GM19043 (cell line): ENCODE measurements at regions not wholly inside any gene's neighbourhood (a gene's known extent, or its start where the extent isn't known, plus 50 kb on each side); places are given as distances from the start of the nearest gene placed in this dataset.
"Not testable (repeated sequence)": the region's sequence is repeated elsewhere in the genome, so short reads cannot be mapped to it uniquely, and the experiment has no call there.

Experiments used
- ATAC-seq: cut with Tn5 transposase; IDR thresholded peaks from one replicate; pipeline ENCODE4 v1.9.1; 2021; ENCODE audit warnings: low read depth; ENCODE audit not compliant: unreplicated experiment

DNA sequence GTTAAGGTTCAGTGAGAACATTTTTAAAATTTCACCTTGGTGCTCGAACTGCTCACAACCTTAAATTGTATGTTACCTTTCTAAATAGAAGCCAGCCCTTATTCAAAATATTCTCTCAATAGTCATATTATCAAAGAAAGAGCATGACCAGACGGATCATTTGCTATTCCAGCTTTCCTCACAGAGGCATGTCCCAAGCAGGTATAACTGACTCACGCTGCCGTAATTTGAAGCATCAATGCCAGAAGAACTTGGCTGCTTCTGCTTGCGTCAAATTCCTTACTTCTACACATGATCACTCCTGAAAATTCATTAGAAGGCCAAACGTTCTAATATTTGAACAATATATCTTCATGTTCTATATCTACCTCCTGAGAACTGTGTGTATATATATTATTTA lies 69.5 kb upstream of the VGLL4 start:
- ATAC-seq: no peak

DNA sequence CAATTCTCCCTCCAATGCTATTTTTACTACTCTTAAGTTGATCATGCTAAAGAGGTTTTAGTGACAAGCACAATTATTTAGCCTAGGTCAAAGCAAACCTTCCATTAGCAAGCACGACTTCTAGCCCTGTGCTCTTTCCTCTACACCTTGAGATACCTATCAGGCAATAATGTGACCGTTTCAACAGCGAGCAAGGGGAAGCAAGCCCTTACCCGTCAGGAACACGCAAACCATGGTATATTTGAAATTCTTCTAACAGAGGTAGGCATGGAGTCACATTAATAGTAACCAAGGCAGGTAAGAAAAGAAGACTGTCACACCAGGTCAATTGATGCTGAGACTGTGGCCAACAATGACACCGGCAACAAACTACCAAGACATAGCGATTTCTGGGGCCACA lies 68.9 kb upstream of the VGLL4 start:
- ATAC-seq: no peak

- ATAC-seq: no peak
Observed at GRCh38 chr3:11711876-11712275, 68.2 kb upstream of the VGLL4 start.

GRCh38 chr3:11709782-11710181 lies 66.1 kb upstream of the VGLL4 start:
- no peak for ATAC-seq

DNA sequence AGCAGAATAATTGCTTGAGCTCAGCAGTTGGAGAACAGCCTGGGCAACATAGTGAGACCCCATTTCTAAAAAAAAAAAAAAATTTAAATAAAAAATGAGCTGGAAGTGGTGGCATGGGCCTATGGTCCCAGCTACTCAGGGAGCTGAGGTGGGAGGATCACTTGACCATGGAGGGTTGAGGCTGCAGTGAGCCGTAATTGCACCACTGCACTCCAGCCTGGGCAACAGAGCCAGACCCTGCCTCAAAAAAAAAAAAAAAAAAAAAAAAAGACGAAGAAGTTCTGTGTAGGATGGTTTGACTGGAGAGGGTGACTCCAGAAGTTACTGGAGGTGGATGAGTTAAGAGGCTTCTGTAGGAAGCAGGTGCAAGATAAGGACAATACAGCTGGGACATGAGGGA lies 63.4 kb upstream of the VGLL4 start:
- ATAC-seq: not testable (repeated sequence)

- no peak for ATAC-seq
Observed at GRCh38 chr3:11706604-11707003, 62.9 kb upstream of the VGLL4 start.

DNA sequence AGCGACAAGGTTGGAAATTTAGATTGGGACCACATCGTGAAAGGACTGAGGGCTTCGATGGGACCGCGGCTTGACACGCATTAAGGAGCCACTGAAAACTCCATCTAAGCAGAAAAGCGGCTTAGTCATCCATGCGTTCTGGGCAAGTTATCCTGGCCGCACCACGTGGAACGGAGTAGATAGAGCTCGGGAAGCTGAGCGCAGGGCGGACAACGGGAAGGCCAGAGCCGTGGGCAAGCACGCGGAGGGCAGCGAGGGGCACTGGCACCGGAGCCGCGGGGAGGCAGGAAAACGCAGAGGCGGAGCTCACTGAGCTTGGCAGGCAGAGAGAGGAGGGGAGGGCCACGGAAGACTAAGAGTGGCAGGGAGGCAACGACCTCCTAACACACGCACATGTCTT lies 61.3 kb upstream of the VGLL4 start:
- no peak for ATAC-seq

DNA sequence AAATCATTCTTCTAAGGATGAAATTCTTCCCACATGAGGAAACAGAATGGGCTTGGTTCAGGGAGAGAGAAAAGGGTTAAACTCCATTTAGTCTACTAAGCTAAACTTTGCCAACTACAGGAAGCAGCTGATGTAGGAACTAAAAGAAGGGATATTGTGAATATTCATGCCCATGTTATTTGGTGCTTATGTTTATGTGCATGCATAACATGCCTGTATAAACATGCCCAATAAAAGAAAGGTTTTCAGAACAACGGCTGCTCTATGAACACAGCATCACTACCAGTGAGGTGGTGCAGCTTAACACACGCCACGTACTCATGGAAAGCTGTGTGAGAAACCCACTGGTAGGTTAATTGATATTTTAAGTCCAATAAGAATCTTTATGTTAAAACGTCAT lies 59.4 kb upstream of the VGLL4 start:
- no peak for ATAC-seq

DNA sequence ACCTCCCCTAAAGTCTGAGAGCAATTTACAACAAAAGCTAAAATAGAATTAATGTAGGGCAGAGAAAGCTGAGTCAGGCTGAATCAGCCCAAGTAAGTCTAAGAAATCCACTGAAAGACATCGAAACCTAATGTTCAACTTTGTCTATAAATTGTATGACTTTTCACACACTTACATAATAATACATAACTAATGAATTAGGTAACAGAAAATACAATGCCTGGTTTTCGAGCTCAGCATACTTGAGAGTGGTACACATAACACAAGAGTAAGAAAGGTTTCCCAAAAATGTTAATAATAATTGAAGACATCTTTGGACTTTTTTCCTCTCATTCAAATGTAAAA lies 55.3 kb upstream of the VGLL4 start:
- ATAC-seq: no peak

DNA sequence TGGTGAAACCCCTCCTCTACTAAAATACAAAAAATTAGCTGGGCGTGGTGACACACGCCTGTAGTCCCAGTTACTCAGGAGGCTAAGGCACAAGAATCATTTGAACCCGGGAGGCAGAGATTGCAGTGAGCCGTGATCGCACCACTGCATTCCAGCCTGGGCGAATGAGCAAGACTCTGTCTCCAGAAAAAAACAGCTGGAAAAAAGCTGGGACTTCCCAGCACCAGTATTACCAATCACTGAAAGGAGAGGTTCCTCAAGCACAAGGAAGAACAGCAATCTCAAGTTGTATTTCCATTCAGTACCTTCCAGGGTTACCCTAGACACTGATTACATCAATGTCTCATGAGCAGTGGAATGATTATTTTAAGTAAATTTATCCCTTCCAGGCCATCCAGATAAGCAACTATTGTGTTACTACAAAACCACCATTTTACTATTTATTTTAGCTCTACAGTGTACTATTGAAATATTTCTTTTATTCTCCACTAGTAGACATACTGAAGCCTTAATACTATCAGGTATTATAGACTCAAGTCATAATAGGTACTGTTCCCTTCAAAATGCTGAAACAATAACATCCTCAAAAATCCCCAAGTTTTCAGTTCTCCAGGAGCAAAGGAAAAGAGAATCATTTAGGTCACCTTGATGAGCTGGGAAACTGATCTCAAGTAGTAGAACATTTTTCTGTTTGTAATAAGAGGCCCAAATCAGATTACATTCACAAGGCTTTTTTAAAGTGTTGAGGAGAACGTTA lies 54.8 kb upstream of the VGLL4 start:
- ATAC-seq: no peak

- no peak for ATAC-seq
Observed at GRCh38 chr3:11697701-11698100, 54.0 kb upstream of the VGLL4 start.

- ATAC-seq: no peak
Observed at GRCh38 chr3:11696054-11696453, 52.3 kb upstream of the VGLL4 start.
